ENCODE measurements at regions not wholly inside any gene's neighbourhood (a gene's known extent, or its start where the extent isn't known, plus 50 kb on each side); places are given as distances from the start of the nearest gene placed in this dataset.

- TF ChIP-seq ZFX (CRISPR knock-in tag; IDR thresholded peaks at IDR 0.05) (no peak), SRF (CRISPR knock-in tag; IDR thresholded peaks at IDR 0.05) (no peak), PTBP1 (IDR thresholded peaks at IDR 0.05; ENCODE audit: low read depth, low read length) (no peak), TOE1 (IDR thresholded peaks at IDR 0.05; ENCODE audit: borderline replicate concordance) (no peak), TOE1 (CRISPR knock-in tag; IDR thresholded peaks at IDR 0.05; ENCODE audit: borderline replicate concordance, low read depth) (no peak)
Measured at GRCh38 chr3:176375519-176375918, 821.8 kb downstream of the TBL1XR1 start (continued).

GRCh38 chr3:176362191-176362731 lies 835.0 kb downstream of the TBL1XR1 start:
- H3K9ac ChIP-seq (ENCODE audit: insufficient read depth in 1 of 2, low read depth in 2 of 2, low read length in 2 of 2) = no peak overlapping the region
- no peak overlapping the region for H2AFZ ChIP-seq (ENCODE audit: low read depth, low read length)
- H3K9me1 ChIP-seq (ENCODE audit: control insufficient read depth, insufficient read depth, low read length) = no peaks in the 10 kb centered on the region
- BruUV-seq (replicated peaks) = no TSS peak
- in situ Hi-C loops (cut with MboI) = no loop called here
- peaks cover 0 to 8% of the 10 kb centered on the region in 2 experiments; a peak in 1 of 5 replicates for H3K4me1 ChIP-seq (replicated peaks in 1 of 2; ENCODE audit: control insufficient read depth in 2 of 2, insufficient read depth in 2 of 2, low read length in 2 of 2)
- peak; percentile 69 for ATAC-seq
- POLR2A ChIA-PET = no interaction called here
- CTCF ChIA-PET (ENCODE audit: low intra/inter-chr PET ratio) = no interaction called here
- H3K4me3 ChIP-seq = peak overlapping the region; percentile 4; the same call in 1 of the 2 replicates
- H3K9me3 ChIP-seq (replicated peaks; ENCODE audit: control insufficient read depth, insufficient read depth, low read depth, low read length) = no peaks in the 10 kb centered on the region
- intact Hi-C loops (cut with micrococcal nuclease) = no loop called here
- H4K20me1 ChIP-seq (replicated peaks; ENCODE audit: control insufficient read depth, insufficient read depth, low read length) = no peaks in the 10 kb centered on the region
- 10% methylated on average over 28 of the region's 45 CpGs for WGBS (ENCODE audit: insufficient coverage, low coverage, missing lambda C conversion rate)
- H3K27me3 ChIP-seq (ENCODE audit: control insufficient read depth in 2 of 2, insufficient read depth in 2 of 2, low read length in 2 of 2) = no peaks in the 10 kb centered on the region
- H3K36me3 ChIP-seq (ENCODE audit: control insufficient read depth, insufficient read depth, low read length) = no peaks in the 10 kb centered on the region
- no peak for FAIRE-seq
- H3K4me2 ChIP-seq (ENCODE audit: insufficient read depth, low read length) = no peak overlapping the region
- H3K27ac ChIP-seq (ENCODE audit: extremely low read depth, low read depth, low read length) = no peak overlapping the region
- H3K79me2 ChIP-seq (ENCODE audit: control insufficient read depth, insufficient read depth, low read length) = no peaks in the 10 kb centered on the region
- peak in 1 of 4 experiments; percentile 40 for DNase-seq (ENCODE audit: extremely low read depth in 1 of 4, low spot score in 3 of 4)
- TF ChIP-seq UBTF (IDR thresholded peaks at IDR 0.05; ENCODE audit: borderline replicate concordance in 1 of 2, low read depth in 2 of 2, low read length in 2 of 2) (no peak), HOXB6 (CRISPR knock-in tag; IDR thresholded peaks at IDR 0.05; ENCODE audit: borderline replicate concordance) (no peak), RBFOX2 (IDR thresholded peaks at IDR 0.05; ENCODE audit: low read depth, low read length) (peak; percentile 53), ZNF518B (CRISPR knock-in tag; IDR thresholded peaks at IDR 0.05) (no peak), ATF6 (CRISPR knock-in tag; IDR thresholded peaks at IDR 0.05) (no peak), ZFX (CRISPR knock-in tag; IDR thresholded peaks at IDR 0.05) (peak; percentile 22; the same call in 1 of the 2 replicates), ETV1 (tag; conservative IDR thresholded peaks at IDR 0.05; ENCODE audit: low read depth) (no peak)

All from K562 (cell line).